Peyer's patch (tissue), 4 donors: ENCODE measurements at regions not wholly inside any gene's neighbourhood (a gene's known extent, or its start where the extent isn't known, plus 50 kb on each side); places are given as distances from the start of the nearest gene placed in this dataset.

ENCODE experiments used
- POLR2A ChIP-seq, 2 donors: fragments of 450-650 bp; IDR thresholded peaks; one replicate each; pipeline ENCODE4 v1.5.1; 2017; ENCODE audit warnings: antibody characterized with exemption in 2 of 2, mild to moderate bottlenecking in 2 of 2, moderate library complexity in 2 of 2
- TF ChIP-seq, protein P1 (sequence below), 6 experiments: fragments of 450-650 bp in 4 of 6; fragments of 200-600 bp in 2 of 6; sonication (generic) in 1 of 6; IDR thresholded peaks; one replicate each; pipeline ENCODE4 v1.5.1; 2017 to 2019; ENCODE audit warnings: antibody characterized with exemption in 6 of 6, mild to moderate bottlenecking in 3 of 6, moderate library complexity in 1 of 6

DNA sequence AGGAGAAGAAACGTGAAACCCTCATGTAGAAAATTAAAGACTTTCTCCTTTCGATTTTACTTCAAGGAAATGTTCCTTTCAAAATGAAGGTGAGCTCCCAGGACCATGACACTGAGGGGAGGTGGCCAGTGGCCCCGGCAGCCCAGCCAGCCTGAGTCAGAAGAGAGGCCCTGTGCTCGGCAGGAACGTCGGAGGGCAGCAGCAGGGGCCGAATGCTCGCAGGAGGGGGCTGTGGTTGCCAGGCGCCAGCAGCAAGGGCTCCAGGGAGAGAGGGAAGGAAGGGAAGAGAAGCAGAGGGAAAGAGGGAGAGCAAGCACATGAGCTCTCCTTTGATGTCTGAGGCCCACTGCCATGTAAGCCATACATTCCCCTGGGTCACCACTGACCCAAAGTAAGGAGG, 73.3 kb upstream of the ACKR3 start:
- TF ChIP-seq, protein P1, sequence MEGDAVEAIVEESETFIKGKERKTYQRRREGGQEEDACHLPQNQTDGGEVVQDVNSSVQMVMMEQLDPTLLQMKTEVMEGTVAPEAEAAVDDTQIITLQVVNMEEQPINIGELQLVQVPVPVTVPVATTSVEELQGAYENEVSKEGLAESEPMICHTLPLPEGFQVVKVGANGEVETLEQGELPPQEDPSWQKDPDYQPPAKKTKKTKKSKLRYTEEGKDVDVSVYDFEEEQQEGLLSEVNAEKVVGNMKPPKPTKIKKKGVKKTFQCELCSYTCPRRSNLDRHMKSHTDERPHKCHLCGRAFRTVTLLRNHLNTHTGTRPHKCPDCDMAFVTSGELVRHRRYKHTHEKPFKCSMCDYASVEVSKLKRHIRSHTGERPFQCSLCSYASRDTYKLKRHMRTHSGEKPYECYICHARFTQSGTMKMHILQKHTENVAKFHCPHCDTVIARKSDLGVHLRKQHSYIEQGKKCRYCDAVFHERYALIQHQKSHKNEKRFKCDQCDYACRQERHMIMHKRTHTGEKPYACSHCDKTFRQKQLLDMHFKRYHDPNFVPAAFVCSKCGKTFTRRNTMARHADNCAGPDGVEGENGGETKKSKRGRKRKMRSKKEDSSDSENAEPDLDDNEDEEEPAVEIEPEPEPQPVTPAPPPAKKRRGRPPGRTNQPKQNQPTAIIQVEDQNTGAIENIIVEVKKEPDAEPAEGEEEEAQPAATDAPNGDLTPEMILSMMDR (IDR thresholded peaks at IDR 0.05), result no peak
- no peak for TF ChIP-seq POLR2A (IDR thresholded peaks at IDR 0.05)
